A673 (cell line): ENCODE measurements at regions not wholly inside any gene's neighbourhood (a gene's known extent, or its start where the extent isn't known, plus 50 kb on each side); places are given as distances from the start of the nearest gene placed in this dataset.

Experiments used
- BruUV-seq: library from RNA; stranded (reverse); fragments of 400-500 nt; replicated peaks from 2 replicates; lab custom pipeline; 2021; lab: Mats Ljungman, UMichigan
- CTCF ChIA-PET: fragments of 300-600 bp; sonication (Branson Sonifier 250); formaldehyde crosslinking; loops from one replicate; lab custom pipeline; 2022; ENCODE audit warnings: antibody characterized with exemption; lab: Charles Lee
- POLR2A ChIA-PET: fragments of 300-600 bp; sonication (Branson Sonifier 250); formaldehyde crosslinking; loops from one replicate; lab custom pipeline; 2022; ENCODE audit warnings: antibody characterized with exemption; ENCODE audit not compliant: low non-redundant PET; lab: Charles Lee
- DNase-seq: peaks from one replicate; pipeline ENCODE4 v3.0.0-alpha.2; 2015; ENCODE audit warnings: low spot score
- H3K27ac ChIP-seq: fragments of 200-600 bp; sonication (generic); 2 replicates; pipeline ENCODE4 v1.5.1; 2016; ENCODE audit warnings: mixed run types, low read depth, mild to moderate bottlenecking, mixed read lengths, antibody characterized with exemption, low read length; ENCODE audit not compliant: poor library complexity, severe bottlenecking
- H3K27me3 ChIP-seq: fragments of 200-600 bp; sonication (generic); replicated peaks from 2 replicates; pipeline ENCODE4 v1.6.1; 2017; ENCODE audit warnings: mixed run types, low read depth, mild to moderate bottlenecking, mixed read lengths, antibody characterized with exemption, low read length; ENCODE audit not compliant: insufficient read depth, poor library complexity
- H3K36me3 ChIP-seq: fragments of 200-600 bp; sonication (generic); 2 replicates; pipeline ENCODE4 v1.6.1; 2016; ENCODE audit warnings: mixed run types, mild to moderate bottlenecking, mixed read lengths, antibody characterized with exemption, low read length; ENCODE audit not compliant: insufficient read depth, poor library complexity, severe bottlenecking
- H3K4me1 ChIP-seq: fragments of 200-600 bp; sonication (generic); 2 replicates; pipeline ENCODE4 v1.6.1; 2017; ENCODE audit warnings: mixed run types, mild to moderate bottlenecking, mixed read lengths, antibody characterized with exemption, low read length; ENCODE audit not compliant: insufficient read depth, poor library complexity, severe bottlenecking
- H3K4me3 ChIP-seq: fragments of 200-600 bp; sonication (generic); 2 replicates; pipeline ENCODE4 v1.5.1; 2016; ENCODE audit warnings: low read depth, mixed run types, mild to moderate bottlenecking, mixed read lengths, low read length; ENCODE audit not compliant: poor library complexity, severe bottlenecking
- H3K9me3 ChIP-seq: fragments of 200-600 bp; sonication (generic); 2 replicates; pipeline ENCODE4 v1.6.1; 2016; ENCODE audit warnings: mixed run types, low read depth, mild to moderate bottlenecking, mixed read lengths, antibody characterized with exemption, low read length; ENCODE audit not compliant: poor library complexity, severe bottlenecking
- CTCF ChIP-seq: fragments of 300-800, 200-600 bp; sonication (generic); conservative IDR thresholded peaks from 2 replicates; pipeline ENCODE4 v1.5.1; 2017; ENCODE audit warnings: low read depth, mild to moderate bottlenecking, antibody characterized with exemption, low read length, moderate library complexity, mixed read lengths
- EZH2 ChIP-seq: fragments of 200-600 bp; sonication (generic); IDR thresholded peaks from 2 replicates; pipeline ENCODE4 v1.6.1; 2017; ENCODE audit warnings: borderline replicate concordance, low read depth, mild to moderate bottlenecking, mixed read lengths, antibody characterized with exemption, low read length; ENCODE audit not compliant: poor library complexity, severe bottlenecking
- intact Hi-C: fragments of 100-400 bp; cut with micrococcal nuclease; formaldehyde crosslinking; loops from one replicate; pipeline ENCODE4 v1.10.0; 2022; ENCODE audit not compliant: unreplicated experiment

GRCh38 chr15:81529481-81529880, 155.5 kb upstream of the TMC3 start:
- POLR2A ChIA-PET, result no interaction called here
- BruUV-seq, result no TSS peak
- TF ChIP-seq EZH2 (no peak), CTCF (no peak)
- no peak overlapping the region for H3K27ac ChIP-seq
- no peaks in the 10 kb centered on the region for H3K9me3 ChIP-seq
- DNase-seq, result no peak
- H3K36me3 ChIP-seq, result no peaks in the 10 kb centered on the region
- CTCF ChIA-PET, result no interaction called here
- no peaks in the 10 kb centered on the region for H3K4me1 ChIP-seq
- no peak overlapping the region for H3K4me3 ChIP-seq
- H3K27me3 ChIP-seq, result peaks cover 12% of the 10 kb centered on the region
- intact Hi-C loops, result no loop called here

DNA sequence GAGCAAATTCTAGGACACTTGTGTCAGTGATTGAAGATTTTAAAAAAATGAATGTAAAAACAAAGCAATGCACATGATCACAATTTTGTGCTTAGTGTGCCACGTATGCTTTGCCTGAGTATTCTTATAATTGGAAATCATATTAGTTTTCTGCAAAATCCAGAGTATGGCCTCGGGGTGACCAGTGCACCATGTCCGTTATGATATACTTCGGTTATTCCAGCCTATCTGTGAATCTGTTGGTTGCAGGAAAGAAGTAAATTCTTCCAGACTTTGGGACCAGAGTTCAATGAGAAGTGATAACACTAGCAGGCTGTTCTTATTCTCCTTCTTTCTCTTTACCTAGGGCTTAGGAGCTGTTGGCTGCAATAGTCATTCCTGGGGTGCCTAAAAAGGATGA, 152.0 kb upstream of the TMC3 start:
- Histone ChIP-seq H3K9me3 (no peaks in the 10 kb centered on the region), H3K36me3 (no peaks in the 10 kb centered on the region), H3K27me3 (peaks cover 16% of the 10 kb centered on the region), H3K27ac (no peak overlapping the region), H3K4me1 (no peaks in the 10 kb centered on the region), H3K4me3 (no peak overlapping the region)
- TF ChIP-seq CTCF, result no peak
- no peak for TF ChIP-seq EZH2
- POLR2A ChIA-PET, result no interaction called here
- intact Hi-C loops, result no loop called here
- CTCF ChIA-PET, result no interaction called here
- no peak for DNase-seq
- BruUV-seq, result no TSS peak

- no TSS peak for BruUV-seq
Observed at GRCh38 chr15:81524496-81524895, 150.5 kb upstream of the TMC3 start.

More at GRCh38 chr15:81524496-81524895, 150.5 kb upstream of the TMC3 start:
- no peak for TF ChIP-seq EZH2
- no peak for TF ChIP-seq CTCF
- no peaks in the 10 kb centered on the region for H3K9me3 ChIP-seq
- H3K36me3 ChIP-seq, result no peaks in the 10 kb centered on the region
- peaks cover 17% of the 10 kb centered on the region for H3K27me3 ChIP-seq
- intact Hi-C loops, result no loop called here
- H3K27ac ChIP-seq, result no peak overlapping the region
- no peaks in the 10 kb centered on the region for H3K4me1 ChIP-seq
- CTCF ChIA-PET, result no interaction called here
- no peak overlapping the region for H3K4me3 ChIP-seq
- POLR2A ChIA-PET, result no interaction called here
- DNase-seq, result no peak
